ENCODE measurements at regions not wholly inside any gene's neighbourhood (a gene's known extent, or its start where the extent isn't known, plus 50 kb on each side); places are given as distances from the start of the nearest gene placed in this dataset.

DNA sequence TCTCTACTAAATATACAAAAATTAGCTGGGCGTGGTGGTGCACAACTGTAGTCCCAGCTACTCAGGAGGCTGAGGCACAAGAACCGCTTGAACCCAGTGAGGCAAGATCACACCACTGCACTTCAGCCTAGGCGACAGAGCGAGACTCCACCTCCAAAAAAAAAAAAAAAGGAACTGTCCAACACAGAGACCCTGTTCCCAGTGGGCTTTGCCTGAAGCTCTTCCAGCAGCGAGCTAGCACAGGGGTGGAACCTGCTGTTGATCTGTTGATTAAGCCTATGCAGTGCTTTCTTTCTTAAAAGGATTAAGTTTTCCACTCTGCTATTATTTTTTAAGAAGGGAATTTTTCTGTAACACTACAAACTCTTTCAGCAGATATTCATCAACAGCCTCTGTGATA lies 171.0 kb upstream of the TUT7 start:
- TF ChIP-seq, protein P1, sequence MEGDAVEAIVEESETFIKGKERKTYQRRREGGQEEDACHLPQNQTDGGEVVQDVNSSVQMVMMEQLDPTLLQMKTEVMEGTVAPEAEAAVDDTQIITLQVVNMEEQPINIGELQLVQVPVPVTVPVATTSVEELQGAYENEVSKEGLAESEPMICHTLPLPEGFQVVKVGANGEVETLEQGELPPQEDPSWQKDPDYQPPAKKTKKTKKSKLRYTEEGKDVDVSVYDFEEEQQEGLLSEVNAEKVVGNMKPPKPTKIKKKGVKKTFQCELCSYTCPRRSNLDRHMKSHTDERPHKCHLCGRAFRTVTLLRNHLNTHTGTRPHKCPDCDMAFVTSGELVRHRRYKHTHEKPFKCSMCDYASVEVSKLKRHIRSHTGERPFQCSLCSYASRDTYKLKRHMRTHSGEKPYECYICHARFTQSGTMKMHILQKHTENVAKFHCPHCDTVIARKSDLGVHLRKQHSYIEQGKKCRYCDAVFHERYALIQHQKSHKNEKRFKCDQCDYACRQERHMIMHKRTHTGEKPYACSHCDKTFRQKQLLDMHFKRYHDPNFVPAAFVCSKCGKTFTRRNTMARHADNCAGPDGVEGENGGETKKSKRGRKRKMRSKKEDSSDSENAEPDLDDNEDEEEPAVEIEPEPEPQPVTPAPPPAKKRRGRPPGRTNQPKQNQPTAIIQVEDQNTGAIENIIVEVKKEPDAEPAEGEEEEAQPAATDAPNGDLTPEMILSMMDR (conservative IDR thresholded peaks at IDR 0.05; ENCODE audit: low read length) = no peak
- DNase-seq (ENCODE audit: low read depth) = no peak
- no peak overlapping the region for H3K4me3 ChIP-seq (ENCODE audit: low read length)

GRCh38 chr9:86521977-86522376 lies 167.8 kb upstream of the TUT7 start:
- no peak for DNase-seq (ENCODE audit: low read depth)
- TF ChIP-seq, protein P1 (conservative IDR thresholded peaks at IDR 0.05; ENCODE audit: low read length) = no peak
- H3K4me3 ChIP-seq (ENCODE audit: low read length) = no peak overlapping the region

DNA sequence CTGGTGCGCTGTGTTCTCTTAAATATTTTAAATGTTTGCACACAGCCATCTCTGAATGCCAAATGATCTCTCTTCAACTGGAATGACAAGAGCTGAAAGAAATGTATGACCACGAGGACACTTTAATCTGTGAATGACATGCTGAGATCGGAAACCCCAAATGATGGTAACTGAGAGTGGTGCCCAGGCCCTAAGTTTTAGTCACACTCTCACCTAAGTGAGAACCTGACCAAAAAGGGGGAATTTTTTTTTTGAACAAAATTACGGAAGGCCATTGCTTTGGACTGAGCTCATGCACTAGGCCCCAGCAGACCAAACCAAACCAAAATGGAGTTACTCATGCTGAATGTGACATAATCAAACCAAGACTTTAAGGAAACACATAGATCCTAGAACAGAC lies 167.1 kb upstream of the TUT7 start:
- H3K4me3 ChIP-seq (ENCODE audit: low read length) = no peak overlapping the region
- TF ChIP-seq, protein P1 (conservative IDR thresholded peaks at IDR 0.05; ENCODE audit: low read length) = no peak
- DNase-seq (ENCODE audit: low read depth) = no peak

DNA sequence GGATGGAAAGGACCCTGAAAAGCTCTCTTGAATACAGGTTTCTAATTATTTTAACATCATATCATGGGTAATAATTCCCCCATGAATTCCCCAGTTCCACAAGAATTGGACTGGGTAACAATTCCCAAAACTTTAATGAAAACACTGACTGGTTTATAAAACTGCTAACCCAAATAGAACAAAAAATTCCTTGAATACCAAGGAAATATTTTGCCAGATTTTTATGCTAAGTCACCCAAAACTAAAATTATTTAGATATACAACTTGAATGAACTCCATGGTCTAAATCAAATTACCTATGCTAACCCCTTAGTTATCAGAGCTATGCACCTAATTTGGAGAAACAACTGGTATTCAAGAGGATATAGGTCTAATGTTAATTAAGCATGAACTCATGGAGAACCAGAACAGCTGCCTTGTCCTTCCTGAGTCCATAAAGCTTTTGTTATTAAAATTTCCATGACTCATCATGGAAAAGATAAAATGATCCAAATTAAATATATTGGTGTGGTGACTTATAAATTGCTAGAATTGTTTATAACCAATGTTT lies 164.9 kb upstream of the TUT7 start:
- peak; percentile 30 for DNase-seq (ENCODE audit: low read depth)
- no peak overlapping the region for H3K4me3 ChIP-seq (ENCODE audit: low read length)
- TF ChIP-seq, protein P1 (conservative IDR thresholded peaks at IDR 0.05; ENCODE audit: low read length) = no peak

GRCh38 chr9:86517475-86517874 lies 163.3 kb upstream of the TUT7 start:
- DNase-seq (ENCODE audit: low read depth) = no peak
- H3K4me3 ChIP-seq (ENCODE audit: low read length) = no peak overlapping the region
- TF ChIP-seq, protein P1 (conservative IDR thresholded peaks at IDR 0.05; ENCODE audit: low read length) = no peak

- no peak for DNase-seq (ENCODE audit: low read depth)
- no peak overlapping the region for H3K4me3 ChIP-seq (ENCODE audit: low read length)
- TF ChIP-seq, protein P1 (conservative IDR thresholded peaks at IDR 0.05; ENCODE audit: low read length) = no peak
Measured at GRCh38 chr9:86516564-86516963, 162.4 kb upstream of the TUT7 start.

- TF ChIP-seq, protein P1 (conservative IDR thresholded peaks at IDR 0.05; ENCODE audit: low read length) = no peak
- DNase-seq (ENCODE audit: low read depth) = no peak
- no peak overlapping the region for H3K4me3 ChIP-seq (ENCODE audit: low read length)
Measured at GRCh38 chr9:86515221-86515620, 161.0 kb upstream of the TUT7 start.
